Psoas muscle (tissue), 7 donors: ENCODE measurements at regions not wholly inside any gene's neighbourhood (a gene's known extent, or its start where the extent isn't known, plus 50 kb on each side); places are given as distances from the start of the nearest gene placed in this dataset.

ENCODE experiments used
- ATAC-seq, 4 donors: fragments of 200-7000 bp; cut with Tn5 transposase; one replicate each; pipeline ENCODE4 v1.9.1; 2020; ENCODE audit warnings: moderate library complexity in 3 of 4, mild to moderate bottlenecking in 2 of 4
- DNase-seq, 2 donors: peaks; one replicate each; pipeline ENCODE4 v3.0.0-alpha.2; 2020
- H3K27ac ChIP-seq: fragments of 200-600 bp; one replicate; pipeline ENCODE4 v1.8.0; 2022
- H3K27me3 ChIP-seq, 3 donors: fragments of 200-600 bp in 1 of 3; one replicate each; pipeline versions ENCODE4 v1.6.1 to v1.8.0; 2013 to 2022; ENCODE audit warnings: low read length in 2 of 3, mild to moderate bottlenecking in 2 of 3, moderate library complexity in 1 of 3; ENCODE audit not compliant: insufficient read depth in 3 of 3
- H3K36me3 ChIP-seq, 2 donors: fragments of 200-600 bp in 1 of 2; one replicate each; pipeline versions ENCODE4 v1.6.1 to v1.8.0; 2013 to 2022; ENCODE audit warnings: low read depth in 1 of 2, mild to moderate bottlenecking in 1 of 2, moderate library complexity in 1 of 2; ENCODE audit not compliant: insufficient read depth in 1 of 2
- H3K4me1 ChIP-seq: fragments of 200-600 bp; one replicate; pipeline ENCODE4 v1.8.0; 2022
- H3K4me3 ChIP-seq: fragments of 200-600 bp; one replicate; pipeline ENCODE4 v1.8.0; 2022; ENCODE audit warnings: mild to moderate bottlenecking
- H3K9me3 ChIP-seq: fragments of 200-600 bp; one replicate; pipeline ENCODE4 v1.8.0; 2022
- WGBS, 3 donors: extraction: QIAGEN DNeasy Blood & Tissue Kit; methylation state at CpG; one replicate each; pipeline versions ENCODE4 v1.1.6 to v1.1.7; 2013; 5-methylcytosine and 5-hydroxymethylcytosine counted together
- intact Hi-C, 2 donors: fragments of 100-400 bp; cut with DNase I; formaldehyde crosslinking; loops; one replicate each; pipeline versions ENCODE4 v1.11.0 to v1.14.2; 2022
- TF ChIP-seq, protein P1 (sequence below): fragments of 200-600 bp; IDR thresholded peaks from one replicate; pipeline ENCODE4 v1.8.0; 2022; ENCODE audit warnings: antibody characterized with exemption
- donor health status: healthy with polysubstance abuse.
- donor health status: DM: no; HTN: no; CAD: no; lungs with moderate emphysema.
- donor health status: Bipolar disorder and iron deficiency.
- donor health status: healthy.
- donor health status: DM: yes; HTN: yes; CAD: no.
- donor health status: DM: no; HTN: no; CAD: no.
- donor health status: DM: yes; HTN: yes; CAD: no.

DNA sequence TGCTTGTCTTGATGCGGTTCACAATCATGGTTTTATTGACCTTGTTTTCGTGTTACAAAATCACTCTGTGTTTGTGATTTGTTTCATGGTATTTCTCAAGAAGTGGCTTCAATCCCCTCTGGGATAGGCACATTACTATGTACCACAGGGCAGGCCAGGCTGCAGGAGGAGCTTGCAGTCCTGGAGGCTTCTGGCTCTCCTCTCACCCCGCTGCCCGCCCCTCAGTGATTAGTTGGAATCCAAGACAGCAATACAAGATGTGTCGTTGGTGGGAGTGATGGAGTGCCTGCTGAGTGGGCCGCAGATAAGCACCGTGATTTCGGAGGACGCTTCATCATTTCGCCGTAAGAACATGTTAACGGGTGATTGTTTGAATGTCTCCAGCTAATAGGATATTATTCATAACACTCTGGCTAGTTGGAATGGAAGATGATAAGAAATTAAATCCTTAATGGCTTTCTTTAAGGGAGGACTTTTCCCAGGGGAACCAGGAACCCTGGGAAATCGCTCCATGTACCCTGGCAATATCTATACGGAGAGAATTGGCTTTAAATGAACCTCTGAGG is 384.4 kb downstream of the MIAT start:
- Histone ChIP-seq H3K4me3 (no peak overlapping the region), H3K27ac (no peak overlapping the region), H3K36me3 (no peaks in the 10 kb centered on the region), H3K4me1 (no peaks in the 10 kb centered on the region), H3K27me3 (peaks cover 0 to 43% (median 10%) of the 10 kb centered on the region in 3 donors), H3K9me3 (no peaks in the 10 kb centered on the region)
- DNase-seq = no peak
- no peak for ATAC-seq
- TF ChIP-seq, protein P1, sequence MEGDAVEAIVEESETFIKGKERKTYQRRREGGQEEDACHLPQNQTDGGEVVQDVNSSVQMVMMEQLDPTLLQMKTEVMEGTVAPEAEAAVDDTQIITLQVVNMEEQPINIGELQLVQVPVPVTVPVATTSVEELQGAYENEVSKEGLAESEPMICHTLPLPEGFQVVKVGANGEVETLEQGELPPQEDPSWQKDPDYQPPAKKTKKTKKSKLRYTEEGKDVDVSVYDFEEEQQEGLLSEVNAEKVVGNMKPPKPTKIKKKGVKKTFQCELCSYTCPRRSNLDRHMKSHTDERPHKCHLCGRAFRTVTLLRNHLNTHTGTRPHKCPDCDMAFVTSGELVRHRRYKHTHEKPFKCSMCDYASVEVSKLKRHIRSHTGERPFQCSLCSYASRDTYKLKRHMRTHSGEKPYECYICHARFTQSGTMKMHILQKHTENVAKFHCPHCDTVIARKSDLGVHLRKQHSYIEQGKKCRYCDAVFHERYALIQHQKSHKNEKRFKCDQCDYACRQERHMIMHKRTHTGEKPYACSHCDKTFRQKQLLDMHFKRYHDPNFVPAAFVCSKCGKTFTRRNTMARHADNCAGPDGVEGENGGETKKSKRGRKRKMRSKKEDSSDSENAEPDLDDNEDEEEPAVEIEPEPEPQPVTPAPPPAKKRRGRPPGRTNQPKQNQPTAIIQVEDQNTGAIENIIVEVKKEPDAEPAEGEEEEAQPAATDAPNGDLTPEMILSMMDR = no peak
- 78 to 79% (median 78%) methylated on average over 14 of the region's 14 CpGs for WGBS, 3 donors
- intact Hi-C loops = no loop called here

DNA sequence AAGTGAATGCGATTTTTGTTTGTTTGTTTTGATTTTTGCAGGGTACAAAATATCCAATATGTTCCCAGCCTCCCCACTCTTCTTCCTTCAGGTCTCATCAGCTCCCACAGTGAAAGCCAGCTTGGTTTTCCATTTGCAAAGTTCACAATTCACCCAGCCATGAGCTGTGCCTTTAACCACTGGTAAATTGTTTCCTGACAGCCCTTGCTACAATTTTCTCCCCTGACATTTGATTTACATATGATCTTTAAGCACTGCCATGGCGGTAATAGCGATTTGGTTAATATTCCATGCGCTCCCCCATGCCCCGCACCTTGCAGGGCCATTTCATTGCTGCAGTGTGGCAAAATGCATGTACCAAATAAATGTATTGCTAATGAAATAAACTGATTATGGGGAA is 385.9 kb downstream of the MIAT start:
- Histone ChIP-seq H3K36me3 (no peaks in the 10 kb centered on the region), H3K4me1 (no peaks in the 10 kb centered on the region), H3K27me3 (peaks cover 0 to 37% (median 9%) of the 10 kb centered on the region in 3 donors), H3K9me3 (no peaks in the 10 kb centered on the region), H3K4me3 (no peak overlapping the region), H3K27ac (no peak overlapping the region)
- intact Hi-C loops = no loop called here
- no peak for ATAC-seq
- no peak for DNase-seq
- TF ChIP-seq, protein P1 = no peak
- WGBS, 3 donors = 68 to 79% (median 77%) methylated on average over 5 of the region's 5 CpGs

DNA sequence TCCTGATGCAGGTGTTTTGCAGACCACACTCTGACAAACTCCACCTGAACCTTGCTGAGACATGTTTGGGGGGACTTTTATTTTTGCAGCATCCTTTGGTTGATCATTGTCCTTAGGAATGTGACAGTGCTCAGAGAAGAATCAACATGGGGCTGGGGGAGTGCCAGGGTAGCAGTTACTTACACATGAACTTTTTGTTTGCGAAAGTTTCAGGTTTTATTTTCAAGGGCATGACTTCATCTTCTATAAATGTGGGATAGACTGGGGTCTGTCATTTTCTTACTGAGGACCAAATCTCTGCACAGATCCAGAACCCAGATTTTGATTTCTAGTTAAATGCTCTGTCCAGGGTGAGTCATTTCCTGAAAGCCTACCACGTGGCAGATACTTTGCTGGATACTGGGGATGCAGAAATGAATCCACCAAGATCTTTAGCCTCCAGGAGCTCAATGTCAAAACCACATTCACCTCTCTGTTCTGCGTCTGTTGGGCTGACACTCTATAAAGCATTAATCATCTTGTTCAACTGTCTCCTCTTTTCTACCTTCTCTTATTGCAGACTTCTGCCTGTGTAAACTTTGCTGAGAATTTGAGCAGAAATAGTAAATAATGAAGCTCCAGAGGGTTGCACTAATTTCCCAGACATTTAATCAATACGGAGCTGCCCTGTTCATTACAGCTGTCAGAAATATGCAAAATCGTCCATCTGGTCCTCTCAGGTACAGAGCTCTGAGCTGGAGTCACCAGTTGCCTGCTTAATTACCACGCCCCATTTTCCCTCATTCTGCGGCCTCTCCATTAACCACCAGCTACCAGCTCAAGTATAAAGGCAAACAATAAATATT is 387.9 kb downstream of the MIAT start:
- Histone ChIP-seq H3K4me1 (no peaks in the 10 kb centered on the region), H3K27ac (no peak overlapping the region), H3K9me3 (no peaks in the 10 kb centered on the region), H3K36me3 (no peaks in the 10 kb centered on the region), H3K27me3 (peaks cover 0 to 27% (median 6%) of the 10 kb centered on the region in 3 donors), H3K4me3 (no peak overlapping the region)
- ATAC-seq (no peak), DNase-seq (no peak)
- TF ChIP-seq, protein P1 = no peak
- WGBS, 3 donors = 55 to 59% (median 58%) methylated on average over 7 of the region's 7 CpGs
- intact Hi-C loops = no loop called here

DNA sequence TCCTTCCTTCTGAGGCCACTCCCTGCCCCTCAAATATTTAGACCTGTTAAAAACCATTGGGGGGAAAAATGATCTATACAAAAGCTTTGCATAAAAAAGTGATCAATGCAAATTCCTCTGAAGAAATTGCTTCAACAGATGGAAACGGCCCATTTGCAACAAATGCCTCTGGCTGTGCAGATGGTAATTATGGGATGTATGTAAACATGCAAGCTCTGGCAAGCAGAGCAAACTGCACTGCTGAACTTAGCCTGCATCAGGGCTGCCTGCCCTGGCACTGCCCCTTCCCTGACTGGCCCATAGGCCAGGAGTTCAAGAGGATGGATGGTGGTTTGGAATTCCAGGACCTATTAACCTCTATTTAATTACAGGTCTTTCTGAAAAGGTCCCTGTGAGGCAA is 388.7 kb downstream of the MIAT start:
- WGBS, 3 donors = 57 to 73% (median 65%) methylated on average over 1 of the region's 1 CpG
- Histone ChIP-seq H3K9me3 (no peaks in the 10 kb centered on the region), H3K36me3 (no peaks in the 10 kb centered on the region), H3K4me3 (no peak overlapping the region), H3K27me3 (peaks cover 0 to 22% (median 4%) of the 10 kb centered on the region in 3 donors), H3K27ac (no peak overlapping the region), H3K4me1 (no peaks in the 10 kb centered on the region)
- ATAC-seq = no peak
- no peak for DNase-seq
- intact Hi-C loops = no loop called here
- TF ChIP-seq, protein P1 = no peak
